NCI-H1092 treated with DMSO at 0.1 percent for 48 hours (cell line): ENCODE measurements at regions not wholly inside any gene's neighbourhood (a gene's known extent, or its start where the extent isn't known, plus 50 kb on each side); places are given as distances from the start of the nearest gene placed in this dataset.
"Not testable (repeated sequence)": the region's sequence is repeated elsewhere in the genome, so short reads cannot be mapped to it uniquely, and the experiment has no call there.

Experiments used
- DNase-seq: peaks from one replicate; lab custom pipeline; 2025; lab: John Stamatoyannopoulos, UW

GRCh38 chr10:128178302-128178958 lies 52.2 kb upstream of the MKI67 start:
- DNase-seq = no peak

GRCh38 chr10:128180843-128181242 lies 54.6 kb upstream of the MKI67 start:
- DNase-seq = no peak

- DNase-seq = no peak
Measured at GRCh38 chr10:128185627-128186026, 59.4 kb upstream of the MKI67 start.

- no peak for DNase-seq
Measured at GRCh38 chr10:128186959-128187787, 61.0 kb upstream of the MKI67 start.

GRCh38 chr10:128187788-128188185 lies 61.6 kb upstream of the MKI67 start:
- DNase-seq = no peak

DNA sequence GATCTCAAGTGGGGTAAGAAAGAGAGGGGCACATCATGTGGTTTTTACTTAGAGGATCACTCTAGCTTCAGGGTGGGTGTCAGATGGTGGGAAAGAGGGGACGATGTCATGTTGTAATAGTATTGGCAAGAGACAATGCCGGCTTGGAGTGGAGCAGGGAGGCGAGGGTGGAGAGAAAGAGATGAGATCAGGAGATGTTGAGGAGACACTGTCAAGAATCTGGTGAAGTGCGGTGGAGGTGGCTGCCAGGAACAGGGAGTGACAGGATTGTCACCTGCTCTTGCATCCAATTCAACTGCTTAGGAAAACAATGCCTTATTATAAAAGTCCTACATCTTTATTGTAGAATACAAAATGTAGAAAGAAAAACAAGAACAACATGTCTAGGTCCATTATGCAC lies 63.0 kb upstream of the MKI67 start:
- no peak for DNase-seq

DNA sequence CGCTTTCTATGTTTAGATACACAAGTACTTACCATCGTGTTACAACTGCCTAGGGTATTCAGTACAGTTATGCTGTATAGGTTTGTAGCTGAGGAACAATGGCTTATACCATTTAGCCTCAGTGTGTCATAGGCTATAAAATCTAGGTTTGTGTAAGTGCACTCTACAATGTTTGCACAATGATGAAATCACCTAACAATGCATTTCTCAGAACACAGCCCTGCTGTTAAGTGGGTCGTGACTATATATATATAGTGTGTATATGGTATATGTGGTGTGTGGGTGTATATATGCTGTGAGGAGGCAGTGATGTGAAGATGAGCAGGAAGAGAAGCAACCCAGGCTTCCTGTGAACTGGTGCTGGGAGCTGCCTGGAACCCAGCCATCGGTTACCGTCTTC lies 65.6 kb upstream of the MKI67 start:
- no peak for DNase-seq

- DNase-seq = not testable (repeated sequence)
Measured at GRCh38 chr10:128201826-128202225, 75.6 kb upstream of the MKI67 start.

- no peak for DNase-seq
Measured at GRCh38 chr10:128203028-128203427, 76.8 kb upstream of the MKI67 start.

- DNase-seq = not testable (repeated sequence)
Measured at GRCh38 chr10:128205591-128205990, 79.4 kb upstream of the MKI67 start.

GRCh38 chr10:128206676-128207075 lies 80.5 kb upstream of the MKI67 start:
- DNase-seq = no peak

GRCh38 chr10:128209862-128210214 lies 83.6 kb upstream of the MKI67 start:
- no peak for DNase-seq

DNA sequence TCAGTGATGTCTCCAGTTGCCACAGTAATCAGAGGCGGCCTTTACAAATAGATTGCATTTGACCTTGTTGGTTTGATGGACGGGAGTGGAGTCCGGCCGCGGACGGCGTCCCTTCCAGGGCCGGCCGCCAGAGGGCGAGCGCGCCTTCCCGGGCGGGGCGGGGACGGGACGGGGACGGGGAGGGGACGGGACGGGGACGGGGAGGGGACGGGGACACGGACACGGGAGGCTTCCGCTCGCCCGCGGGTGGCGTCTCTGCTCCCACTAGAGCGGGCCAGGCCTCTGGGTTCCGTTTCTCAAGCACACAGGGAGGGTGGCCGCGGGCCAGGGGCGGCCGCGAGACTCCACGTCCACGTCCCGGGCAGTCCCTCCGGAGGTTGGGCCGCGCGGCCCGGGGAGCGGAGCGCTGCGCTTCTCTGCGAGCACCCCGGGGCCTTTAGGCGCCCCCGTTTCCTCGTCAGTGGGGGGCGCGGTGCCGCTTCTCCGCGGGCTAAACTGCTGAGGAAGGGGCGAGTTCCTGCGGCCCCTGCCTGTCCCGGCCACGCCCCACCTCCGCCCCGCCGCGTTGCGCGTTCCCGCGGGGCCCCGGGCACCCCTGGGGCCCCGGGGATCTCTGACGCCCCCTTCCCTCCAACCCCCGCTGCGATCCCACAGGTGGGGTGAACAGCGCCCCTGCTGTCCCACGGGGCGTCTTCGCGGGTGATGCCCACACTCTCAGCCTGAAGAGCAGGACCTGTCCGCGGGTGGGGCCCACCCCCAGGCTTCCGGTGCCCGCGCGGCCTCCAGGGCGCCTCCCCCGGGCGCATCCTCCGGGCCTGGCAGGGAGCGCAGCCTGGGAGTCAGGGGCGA lies 84.2 kb upstream of the MKI67 start:
- DNase-seq = no peak

- DNase-seq = no peak
Measured at GRCh38 chr10:128211064-128211504, 84.9 kb upstream of the MKI67 start.

DNA sequence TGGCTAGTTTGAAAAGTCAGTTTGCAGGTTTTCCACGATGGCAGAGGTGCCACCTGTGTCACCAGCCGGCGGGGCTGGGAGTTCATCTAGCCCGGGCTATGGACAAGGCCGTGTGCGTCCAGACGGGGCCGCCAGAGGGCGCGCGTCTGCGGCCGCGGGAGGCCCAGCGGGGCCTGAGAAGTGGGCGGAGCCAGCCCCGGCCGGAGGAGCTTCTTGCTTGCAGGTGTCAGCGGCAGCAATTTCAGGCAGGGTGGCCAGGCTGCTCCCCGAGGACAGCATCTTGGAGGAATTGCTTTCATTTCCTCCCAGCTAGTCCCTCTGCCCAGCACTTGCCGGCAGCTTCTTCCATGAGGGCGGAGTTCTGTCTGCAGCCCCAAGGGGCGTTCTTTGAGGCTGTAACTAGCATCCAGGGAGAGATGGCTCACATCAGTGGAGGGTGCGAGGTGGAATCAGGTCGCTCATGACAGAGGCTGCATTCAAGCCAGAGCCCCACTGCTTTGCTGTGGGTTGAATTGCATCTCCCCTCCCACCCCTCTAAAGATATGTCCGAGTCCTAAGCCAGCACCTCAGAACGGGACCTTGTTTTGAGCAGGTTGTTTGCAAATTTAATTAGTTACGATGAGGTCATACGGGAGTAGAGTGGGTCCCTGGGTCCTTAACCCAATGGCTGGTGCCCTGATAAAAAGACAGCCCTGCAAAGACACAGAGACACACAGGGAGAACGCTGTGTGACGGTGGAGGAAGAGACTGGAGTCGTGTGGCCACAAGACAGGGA lies 85.9 kb upstream of the MKI67 start:
- peak; percentile 50 for DNase-seq

GRCh38 chr10:128213156-128213555 lies 86.9 kb upstream of the MKI67 start:
- no peak for DNase-seq

- no peak for DNase-seq
Measured at GRCh38 chr10:128215733-128216132, 89.5 kb upstream of the MKI67 start.

DNA sequence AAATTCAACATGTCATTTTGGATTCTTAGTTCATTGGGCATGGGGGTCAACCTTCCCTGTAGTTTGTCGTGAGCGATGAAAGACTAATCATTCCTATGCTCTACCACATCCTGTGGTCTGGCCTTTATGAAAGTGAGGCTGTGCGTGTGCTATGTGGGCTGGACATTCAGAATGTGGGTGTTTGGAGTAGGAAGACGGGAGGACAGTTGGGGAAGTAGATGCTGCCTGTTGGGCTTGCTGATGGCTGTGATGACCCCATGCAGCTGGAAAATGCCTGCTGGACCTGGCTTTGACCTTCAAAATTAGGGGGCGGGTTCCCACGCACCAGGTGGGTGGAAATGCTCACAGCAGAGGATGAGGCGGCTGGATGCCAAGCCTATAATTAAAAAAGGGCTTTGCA lies 90.9 kb upstream of the MKI67 start:
- DNase-seq = no peak

DNA sequence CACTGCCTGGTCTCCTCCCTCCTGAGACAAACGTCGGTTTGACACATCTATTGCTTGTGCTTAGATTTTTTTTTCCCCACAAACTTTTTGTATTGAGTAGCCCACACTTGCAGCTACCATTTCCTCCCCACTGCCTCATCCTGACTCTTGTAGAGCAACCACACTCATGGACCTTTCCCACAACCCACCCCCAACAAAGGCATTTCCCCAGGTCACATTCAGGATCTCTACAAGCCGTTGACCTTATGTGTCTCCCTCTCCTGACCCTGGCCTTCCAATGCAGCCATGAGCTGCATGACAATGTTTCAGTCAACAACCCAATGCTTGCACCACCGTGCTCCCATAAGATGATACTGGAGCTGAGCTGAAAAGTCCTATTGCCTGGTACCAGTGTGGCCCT lies 91.9 kb upstream of the MKI67 start:
- no peak for DNase-seq

- no peak for DNase-seq
Measured at GRCh38 chr10:128219295-128219694, 93.1 kb upstream of the MKI67 start.

DNA sequence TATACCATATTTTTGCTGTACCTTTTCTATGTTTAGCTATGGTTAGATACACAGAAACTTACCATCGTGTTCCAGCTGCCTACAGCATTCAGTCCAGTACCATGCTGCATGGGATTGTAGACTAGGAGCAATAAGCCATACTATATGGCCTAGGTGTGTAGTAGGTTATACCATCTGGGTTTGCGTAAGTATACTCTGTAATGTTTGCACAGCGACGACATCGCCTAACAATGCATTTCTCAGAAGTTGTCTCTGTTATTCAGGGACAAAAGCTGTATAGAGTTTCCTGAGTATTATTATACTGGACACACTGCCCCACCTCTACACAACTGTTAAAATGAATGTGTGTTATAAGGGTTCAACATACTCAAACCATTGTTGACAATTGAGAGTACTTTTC lies 93.8 kb upstream of the MKI67 start:
- no peak for DNase-seq

GRCh38 chr10:128221117-128221516 lies 94.9 kb upstream of the MKI67 start:
- DNase-seq = no peak
